ENCODE measurements at regions not wholly inside any gene's neighbourhood (a gene's known extent, or its start where the extent isn't known, plus 50 kb on each side); places are given as distances from the start of the nearest gene placed in this dataset.

- no peaks in the 10 kb centered on the region for H3K9me3 ChIP-seq
- no peaks in the 10 kb centered on the region for H3K27me3 ChIP-seq
- WGBS, 2 donors = 40 to 44% methylated on average over 4 of the region's 4 CpGs
- H3K4me3 ChIP-seq = no peak overlapping the region
- TF ChIP-seq POLR2A (IDR thresholded peaks at IDR 0.05) (no peak), CTCF (IDR thresholded peaks at IDR 0.05) (no peak)
- DNase-seq (no peak), ATAC-seq (no peak)
- intact Hi-C loops (cut with DNase I) = no loop called here
- no peak overlapping the region for H3K27ac ChIP-seq
- no peaks in the 10 kb centered on the region for H3K36me3 ChIP-seq (replicated peaks in 1 of 2; ENCODE audit: insufficient read depth in 1 of 2, low read depth in 2 of 2)
- H3K4me1 ChIP-seq = peaks cover 18% of the 10 kb centered on the region
Measured at GRCh38 chr21:39018730-39019129, 164.5 kb downstream of the PSMG1 start.

- H3K4me1 ChIP-seq = no peaks in the 10 kb centered on the region
- DNase-seq (peak in 1 of 4 donors; percentile 64), ATAC-seq (no peak)
- 56 to 70% methylated on average over 4 of the region's 4 CpGs for WGBS, 2 donors
- H3K9me3 ChIP-seq = no peaks in the 10 kb centered on the region
- no peak for TF ChIP-seq CTCF (IDR thresholded peaks at IDR 0.05)
- no peak for TF ChIP-seq POLR2A (IDR thresholded peaks at IDR 0.05)
- H3K4me3 ChIP-seq = no peak overlapping the region
- no peaks in the 10 kb centered on the region for H3K27me3 ChIP-seq
- H3K36me3 ChIP-seq (replicated peaks in 1 of 2; ENCODE audit: insufficient read depth in 1 of 2, low read depth in 2 of 2) = no peaks in the 10 kb centered on the region
- no peak overlapping the region for H3K27ac ChIP-seq
- intact Hi-C loops (cut with DNase I) = no loop called here
Measured at GRCh38 chr21:39016740-39017315, 166.4 kb downstream of the PSMG1 start.

GRCh38 chr21:39014747-39015146, 168.5 kb downstream of the PSMG1 start:
- ATAC-seq = no peak
- WGBS, 2 donors = 62 to 86% methylated on average over 9 of the region's 9 CpGs
- TF ChIP-seq POLR2A (IDR thresholded peaks at IDR 0.05) (no peak), CTCF (IDR thresholded peaks at IDR 0.05) (no peak)

GRCh38 chr21:39012326-39013230, 170.7 kb downstream of the PSMG1 start:
- WGBS, 2 donors = 71 to 73% methylated on average over 15 of the region's 15 CpGs
- no peaks in the 10 kb centered on the region for H3K27me3 ChIP-seq

More at GRCh38 chr21:39014747-39015146, 168.5 kb downstream of the PSMG1 start:
- Histone ChIP-seq H3K9me3 (no peaks in the 10 kb centered on the region), H3K4me1 (no peaks in the 10 kb centered on the region), H3K4me3 (no peak overlapping the region), H3K27me3 (no peaks in the 10 kb centered on the region), H3K36me3 (replicated peaks in 1 of 2; ENCODE audit: insufficient read depth in 1 of 2, low read depth in 2 of 2) (no peaks in the 10 kb centered on the region), H3K27ac (no peak overlapping the region)
- no peak for DNase-seq
- intact Hi-C loops (cut with DNase I) = no loop called here

More at GRCh38 chr21:39012326-39013230, 170.7 kb downstream of the PSMG1 start:
- Histone ChIP-seq H3K36me3 (replicated peaks in 1 of 2; ENCODE audit: insufficient read depth in 1 of 2, low read depth in 2 of 2) (no peaks in the 10 kb centered on the region), H3K9me3 (no peaks in the 10 kb centered on the region), H3K4me3 (no peak overlapping the region), H3K4me1 (no peaks in the 10 kb centered on the region), H3K27ac (no peak overlapping the region)
- DNase-seq = no peak
- intact Hi-C loops (cut with DNase I) = no loop called here
- TF ChIP-seq POLR2A (IDR thresholded peaks at IDR 0.05) = no peak
- TF ChIP-seq CTCF (IDR thresholded peaks at IDR 0.05) = no peak
- ATAC-seq = no peak

Data from body of pancreas (tissue), 4 donors.